Fibroblast of villous mesenchyme (primary cell): ENCODE measurements at regions not wholly inside any gene's neighbourhood (a gene's known extent, or its start where the extent isn't known, plus 50 kb on each side); places are given as distances from the start of the nearest gene placed in this dataset.

Source experiments
- DNase-seq: peaks from one replicate; pipeline ENCODE4 v3.0.0-alpha.2; 2010; ENCODE audit warnings: low read depth
- H3K4me3 ChIP-seq: 2 replicates; pipeline ENCODE4 v1.5.1; 2011; ENCODE audit warnings: low read depth, mild to moderate bottlenecking, low read length
- TF ChIP-seq, protein P1 (sequence below): IDR thresholded peaks from 2 replicates; pipeline ENCODE4 v1.5.1; 2012; ENCODE audit warnings: low read depth, mild to moderate bottlenecking, low read length; ENCODE audit not compliant: insufficient read depth

GRCh38 chr20:39849171-39849570 is 839.9 kb downstream of the MAFB start:
- DNase-seq: no peak
- TF ChIP-seq, protein P1, sequence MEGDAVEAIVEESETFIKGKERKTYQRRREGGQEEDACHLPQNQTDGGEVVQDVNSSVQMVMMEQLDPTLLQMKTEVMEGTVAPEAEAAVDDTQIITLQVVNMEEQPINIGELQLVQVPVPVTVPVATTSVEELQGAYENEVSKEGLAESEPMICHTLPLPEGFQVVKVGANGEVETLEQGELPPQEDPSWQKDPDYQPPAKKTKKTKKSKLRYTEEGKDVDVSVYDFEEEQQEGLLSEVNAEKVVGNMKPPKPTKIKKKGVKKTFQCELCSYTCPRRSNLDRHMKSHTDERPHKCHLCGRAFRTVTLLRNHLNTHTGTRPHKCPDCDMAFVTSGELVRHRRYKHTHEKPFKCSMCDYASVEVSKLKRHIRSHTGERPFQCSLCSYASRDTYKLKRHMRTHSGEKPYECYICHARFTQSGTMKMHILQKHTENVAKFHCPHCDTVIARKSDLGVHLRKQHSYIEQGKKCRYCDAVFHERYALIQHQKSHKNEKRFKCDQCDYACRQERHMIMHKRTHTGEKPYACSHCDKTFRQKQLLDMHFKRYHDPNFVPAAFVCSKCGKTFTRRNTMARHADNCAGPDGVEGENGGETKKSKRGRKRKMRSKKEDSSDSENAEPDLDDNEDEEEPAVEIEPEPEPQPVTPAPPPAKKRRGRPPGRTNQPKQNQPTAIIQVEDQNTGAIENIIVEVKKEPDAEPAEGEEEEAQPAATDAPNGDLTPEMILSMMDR: no peak
- H3K4me3 ChIP-seq: no peak overlapping the region

DNA sequence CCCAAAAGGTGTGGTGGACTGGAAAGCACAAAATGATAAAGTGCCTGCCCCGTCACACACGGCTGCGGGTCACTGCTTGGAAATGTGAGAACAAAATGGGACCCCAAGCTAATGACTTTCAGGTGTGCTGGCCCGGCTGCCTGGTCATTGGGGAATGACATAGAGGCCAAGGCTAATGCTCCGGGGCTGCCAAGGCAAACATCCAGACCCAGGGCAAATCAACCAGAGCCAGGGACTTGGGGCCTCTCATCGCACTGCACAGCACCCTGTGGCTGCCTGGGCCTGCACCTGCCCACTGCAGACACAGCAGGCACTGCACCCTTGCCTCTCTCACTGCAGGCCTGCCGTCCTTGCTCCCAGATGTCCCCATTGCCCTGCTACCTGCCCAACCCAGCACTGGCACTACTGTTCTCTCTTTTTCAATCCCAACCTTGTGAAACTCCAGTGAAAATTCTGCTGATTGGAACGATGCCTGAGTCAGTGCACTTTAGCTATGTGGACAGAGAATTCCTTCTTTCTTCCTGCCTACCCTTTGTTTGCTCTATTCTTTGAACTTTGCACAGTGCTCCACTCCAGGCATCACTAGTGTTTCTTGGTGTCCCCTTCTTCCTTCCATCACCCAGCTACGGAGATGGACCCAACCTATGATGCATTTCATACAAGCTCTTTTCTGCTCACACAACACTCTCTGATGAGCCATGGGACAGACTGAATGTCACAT is 849.5 kb downstream of the MAFB start:
- no peak overlapping the region for H3K4me3 ChIP-seq
- TF ChIP-seq, protein P1: no peak
- no peak for DNase-seq

DNA sequence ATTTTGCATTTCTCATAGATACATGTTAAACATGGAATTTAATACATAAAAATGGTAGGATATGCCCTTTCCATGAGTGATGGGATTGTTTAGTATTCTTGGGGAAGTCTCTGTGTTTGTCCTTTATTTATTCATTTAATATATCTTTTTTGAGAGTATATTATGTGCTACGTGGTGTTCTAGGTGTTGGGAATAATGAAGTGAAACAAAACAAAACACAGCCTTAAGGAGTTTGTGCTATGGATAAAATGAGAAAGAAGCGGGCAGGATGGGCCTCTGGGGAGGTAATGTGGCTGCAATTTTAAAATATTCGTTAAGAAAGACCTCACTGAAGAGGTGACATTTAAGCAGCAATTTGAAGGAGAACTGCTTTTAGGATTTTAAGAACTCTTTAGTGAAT is 851.5 kb downstream of the MAFB start:
- no peak for DNase-seq

GRCh38 chr20:39835130-39835842 is 853.8 kb downstream of the MAFB start:
- H3K4me3 ChIP-seq: no peak overlapping the region
- TF ChIP-seq, protein P1: no peak
- DNase-seq: no peak

More for the DNA sequence above, 851.5 kb downstream of the MAFB start:
- H3K4me3 ChIP-seq: no peak overlapping the region
- TF ChIP-seq, protein P1: no peak

DNA sequence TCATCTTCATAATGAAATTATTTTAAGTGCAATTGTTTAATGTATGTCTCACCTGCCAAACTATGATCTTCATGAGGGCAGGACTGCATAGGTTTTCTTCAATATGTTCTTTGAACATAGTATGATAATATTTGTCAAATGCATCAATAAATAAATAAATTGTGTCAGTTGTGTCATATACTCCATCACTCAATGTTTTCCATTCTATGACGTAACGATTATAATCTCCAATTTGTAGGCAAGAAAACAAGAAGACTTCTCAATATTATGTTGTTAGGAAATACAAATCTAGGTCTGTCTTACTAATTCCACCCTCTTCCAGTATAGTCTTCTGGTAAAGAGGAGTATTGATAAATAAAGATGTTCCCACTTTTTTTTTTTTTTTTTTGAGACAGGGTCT is 858.1 kb downstream of the MAFB start:
- TF ChIP-seq, protein P1: no peak
- H3K4me3 ChIP-seq: no peak overlapping the region

GRCh38 chr20:39829661-39830060 is 859.4 kb downstream of the MAFB start:
- no peak overlapping the region for H3K4me3 ChIP-seq
- DNase-seq: no peak
- TF ChIP-seq, protein P1: no peak

More for the DNA sequence above, 858.1 kb downstream of the MAFB start:
- no peak for DNase-seq
